ENCODE measurements at regions not wholly inside any gene's neighbourhood (a gene's known extent, or its start where the extent isn't known, plus 50 kb on each side); places are given as distances from the start of the nearest gene placed in this dataset.

GRCh38 chr3:117548600-117548999, 839.0 kb downstream of the TUSC7 start:
- ATAC-seq, result peak; percentile 11
- TF ChIP-seq CREB5 (CRISPR knock-in tag; IDR thresholded peaks at IDR 0.05; ENCODE audit: low read depth) (no peak), CSRNP3 (CRISPR knock-in tag; IDR thresholded peaks at IDR 0.05) (no peak), ZNF565 (CRISPR knock-in tag; conservative IDR thresholded peaks at IDR 0.05; ENCODE audit: low read depth) (no peak), ISL1 (CRISPR knock-in tag; IDR thresholded peaks at IDR 0.05) (no peak), SNAI2 (CRISPR knock-in tag; IDR thresholded peaks at IDR 0.05) (no peak), CSDC2 (CRISPR knock-in tag; IDR thresholded peaks at IDR 0.05) (no peak), PATZ1 (CRISPR knock-in tag; IDR thresholded peaks at IDR 0.05; ENCODE audit: borderline replicate concordance) (no peak), ZFP3 (CRISPR knock-in tag; IDR thresholded peaks at IDR 0.05) (no peak), ZNF70 (CRISPR knock-in tag; IDR thresholded peaks at IDR 0.05) (no peak), RARB (CRISPR knock-in tag; IDR thresholded peaks at IDR 0.05) (no peak)

- TF ChIP-seq ARNTL (CRISPR knock-in tag; IDR thresholded peaks at IDR 0.05; ENCODE audit: borderline replicate concordance, low read depth) (no peak), ZFP30 (CRISPR knock-in tag; IDR thresholded peaks at IDR 0.05) (no peak), PPARA (CRISPR knock-in tag; IDR thresholded peaks at IDR 0.05; ENCODE audit: borderline replicate concordance) (no peak), ZNF8 (CRISPR knock-in tag; IDR thresholded peaks at IDR 0.05) (no peak), GLIS3 (CRISPR knock-in tag; IDR thresholded peaks at IDR 0.05) (no peak), ZNF70 (CRISPR knock-in tag; IDR thresholded peaks at IDR 0.05) (no peak), ZFP3 (CRISPR knock-in tag; IDR thresholded peaks at IDR 0.05) (no peak), POU6F1 (CRISPR knock-in tag; IDR thresholded peaks at IDR 0.05; ENCODE audit: borderline replicate concordance, low read depth) (no peak), ISL1 (CRISPR knock-in tag; IDR thresholded peaks at IDR 0.05) (no peak), PATZ1 (CRISPR knock-in tag; IDR thresholded peaks at IDR 0.05; ENCODE audit: borderline replicate concordance) (no peak), CSDC2 (CRISPR knock-in tag; IDR thresholded peaks at IDR 0.05) (no peak), TOX (CRISPR knock-in tag; IDR thresholded peaks at IDR 0.05; ENCODE audit: borderline replicate concordance) (no peak), SNAI2 (CRISPR knock-in tag; IDR thresholded peaks at IDR 0.05) (no peak), OSR1 (CRISPR knock-in tag; IDR thresholded peaks at IDR 0.05) (no peak), TCF4 (CRISPR knock-in tag; IDR thresholded peaks at IDR 0.05; ENCODE audit: borderline replicate concordance) (no peak), ZC3H10 (CRISPR knock-in tag; IDR thresholded peaks at IDR 0.05) (no peak), CREB5 (CRISPR knock-in tag; IDR thresholded peaks at IDR 0.05; ENCODE audit: low read depth) (no peak), ZNF565 (CRISPR knock-in tag; conservative IDR thresholded peaks at IDR 0.05; ENCODE audit: low read depth) (no peak), ESRRG (CRISPR knock-in tag; IDR thresholded peaks at IDR 0.05) (no peak)
- ATAC-seq, result no peak
These were observed 840.1 kb downstream of the TUSC7 start for GRCh38 chr3:117549716-117550115.

GRCh38 chr3:117550766-117551165, 841.2 kb downstream of the TUSC7 start:
- no peak for TF ChIP-seq RARB (CRISPR knock-in tag; IDR thresholded peaks at IDR 0.05)
- no peak for TF ChIP-seq GLIS3 (CRISPR knock-in tag; IDR thresholded peaks at IDR 0.05)
- no peak for TF ChIP-seq OSR1 (CRISPR knock-in tag; IDR thresholded peaks at IDR 0.05)
- TF ChIP-seq CREB5 (CRISPR knock-in tag; IDR thresholded peaks at IDR 0.05; ENCODE audit: low read depth), result no peak
- no peak for TF ChIP-seq ESRRG (CRISPR knock-in tag; IDR thresholded peaks at IDR 0.05)
- TF ChIP-seq ARNTL (CRISPR knock-in tag; IDR thresholded peaks at IDR 0.05; ENCODE audit: borderline replicate concordance, low read depth), result no peak
- no peak for TF ChIP-seq ZNF70 (CRISPR knock-in tag; IDR thresholded peaks at IDR 0.05)
- no peak for TF ChIP-seq CSDC2 (CRISPR knock-in tag; IDR thresholded peaks at IDR 0.05)
- no peak for TF ChIP-seq ISL1 (CRISPR knock-in tag; IDR thresholded peaks at IDR 0.05)
- TF ChIP-seq BACH2 (CRISPR knock-in tag; IDR thresholded peaks at IDR 0.05; ENCODE audit: borderline replicate concordance), result no peak
- no peak for TF ChIP-seq ZFP30 (CRISPR knock-in tag; IDR thresholded peaks at IDR 0.05)
- TF ChIP-seq TSHZ2 (CRISPR knock-in tag; IDR thresholded peaks at IDR 0.05), result no peak
- TF ChIP-seq ZNF565 (CRISPR knock-in tag; conservative IDR thresholded peaks at IDR 0.05; ENCODE audit: low read depth), result no peak
- TF ChIP-seq ZFP3 (CRISPR knock-in tag; IDR thresholded peaks at IDR 0.05), result no peak
- no peak for TF ChIP-seq SNAI2 (CRISPR knock-in tag; IDR thresholded peaks at IDR 0.05)
- ATAC-seq, result no peak

Data from SK-N-SH treated with all-trans-retinoic acid at 6 μM for 48 hours (cell line).